ENCODE measurements at regions not wholly inside any gene's neighbourhood (a gene's known extent, or its start where the extent isn't known, plus 50 kb on each side); places are given as distances from the start of the nearest gene placed in this dataset.
"Not testable (repeated sequence)": the region's sequence is repeated elsewhere in the genome, so short reads cannot be mapped to it uniquely, and the experiment has no call there.

DNA sequence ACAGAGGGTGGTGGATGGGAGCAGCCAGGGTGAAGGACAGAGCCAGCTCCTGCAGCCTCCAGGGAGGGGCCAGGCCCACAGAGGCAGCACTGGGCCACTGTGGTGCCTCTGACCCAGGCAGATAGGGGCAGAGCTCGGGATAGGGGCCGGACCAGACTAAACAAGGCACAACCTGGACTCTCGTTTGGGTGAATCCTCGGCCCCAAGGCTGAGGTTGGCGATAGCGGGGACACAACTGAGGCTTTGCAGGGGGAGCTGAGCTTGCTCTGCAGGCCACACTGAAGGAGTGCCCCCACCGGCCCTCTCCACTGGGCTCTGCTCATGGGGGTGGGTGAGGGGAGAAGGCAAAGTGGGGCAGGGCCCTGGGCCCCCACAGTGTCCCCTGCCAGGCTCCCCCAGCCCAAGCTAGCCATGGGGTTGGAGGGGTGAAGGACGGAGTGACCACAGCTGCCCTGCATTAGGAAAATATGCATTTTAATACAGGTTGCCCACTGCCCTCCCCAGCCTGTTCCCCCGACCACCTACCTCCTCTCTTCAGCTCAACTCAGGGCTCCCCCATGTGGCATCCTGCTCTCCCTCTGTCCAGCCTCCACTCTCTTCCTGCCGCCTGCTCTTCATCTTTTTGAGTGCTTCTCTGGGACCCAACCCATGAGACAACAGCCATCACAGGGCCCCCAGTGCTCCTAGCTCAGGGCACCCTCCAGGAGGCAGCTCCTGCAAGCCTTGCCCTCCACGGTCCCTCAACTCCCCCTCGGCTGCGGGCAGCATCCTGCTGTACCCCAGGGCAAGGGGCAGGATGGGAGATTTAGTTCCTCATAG is 152.8 kb downstream of the INHBB start:
- DNase-seq (ENCODE audit: low read depth) = no peak

DNA sequence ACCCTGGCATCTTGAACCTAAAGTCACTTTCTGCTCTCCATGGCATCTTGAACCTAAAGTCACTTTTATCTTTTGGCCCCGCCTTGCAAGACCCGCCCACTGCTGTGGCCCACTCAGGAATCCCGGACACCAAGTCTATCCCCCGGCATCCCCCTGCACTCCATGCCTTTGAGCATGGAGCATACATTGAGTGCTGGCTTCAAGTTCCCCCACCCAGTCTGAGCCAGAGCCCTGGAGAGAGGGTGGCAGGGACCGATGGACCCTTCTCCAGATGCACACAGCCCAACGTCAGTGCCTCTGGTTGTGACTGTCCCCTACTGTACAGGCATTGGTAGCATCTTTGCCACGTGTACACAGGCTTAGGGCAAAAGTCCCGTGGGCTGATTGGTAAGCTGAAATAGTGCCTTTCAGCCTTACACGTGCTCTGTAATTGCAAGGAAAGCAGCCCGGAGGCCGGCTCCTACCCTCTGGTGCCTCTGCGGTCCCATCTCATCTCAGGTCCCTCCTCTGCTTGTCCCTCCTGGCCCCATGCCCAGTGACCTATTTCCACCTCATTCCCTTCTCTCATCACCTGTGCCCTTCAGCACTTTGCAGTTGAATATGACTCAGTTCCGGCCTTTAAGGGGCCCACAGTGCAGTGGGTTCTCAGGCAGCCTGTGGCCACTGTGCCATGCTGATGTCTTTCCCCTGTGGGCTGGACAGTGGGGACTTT is 154.0 kb downstream of the INHBB start:
- DNase-seq (ENCODE audit: low read depth) = no peak

DNA sequence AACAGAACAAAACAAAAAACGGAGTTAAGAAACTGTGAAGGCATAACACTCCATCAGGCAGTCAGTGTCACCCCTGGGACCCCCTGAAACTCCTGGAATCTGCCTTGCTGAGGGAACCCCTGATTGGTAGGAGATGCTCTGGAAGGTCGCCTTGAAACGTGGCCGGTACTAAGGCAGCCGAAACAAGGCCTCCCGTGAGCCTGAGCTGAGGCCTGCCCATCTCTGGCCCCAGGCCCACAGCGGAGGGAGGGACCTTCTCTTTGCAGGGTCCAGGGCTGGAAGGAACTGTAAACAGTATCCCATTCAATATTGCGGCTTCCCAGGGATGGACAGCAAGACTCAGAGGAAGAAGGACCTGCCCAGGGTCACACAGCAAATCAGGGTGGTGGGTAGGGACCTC is 155.7 kb downstream of the INHBB start:
- DNase-seq (ENCODE audit: low read depth) = no peak

DNA sequence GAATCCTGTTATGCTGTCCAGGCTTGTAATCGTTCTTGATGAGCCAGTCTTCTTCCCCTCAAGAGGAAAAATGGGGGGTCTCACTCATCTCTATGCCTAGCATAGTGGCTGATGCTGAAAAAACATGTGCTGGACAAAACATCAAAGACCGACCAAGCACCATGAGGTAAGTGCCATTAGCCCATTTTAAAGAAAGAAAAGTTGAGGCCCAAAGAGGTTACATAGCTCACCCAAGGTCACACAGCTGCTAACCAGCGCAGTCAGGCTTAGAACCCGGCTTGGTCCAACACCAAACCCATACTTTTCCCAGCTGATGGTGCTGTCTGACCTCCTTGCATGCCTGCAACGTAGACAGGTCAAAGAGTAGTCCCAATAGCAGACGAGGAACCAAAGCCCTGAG is 156.4 kb downstream of the INHBB start:
- no peak for DNase-seq (ENCODE audit: low read depth)

DNA sequence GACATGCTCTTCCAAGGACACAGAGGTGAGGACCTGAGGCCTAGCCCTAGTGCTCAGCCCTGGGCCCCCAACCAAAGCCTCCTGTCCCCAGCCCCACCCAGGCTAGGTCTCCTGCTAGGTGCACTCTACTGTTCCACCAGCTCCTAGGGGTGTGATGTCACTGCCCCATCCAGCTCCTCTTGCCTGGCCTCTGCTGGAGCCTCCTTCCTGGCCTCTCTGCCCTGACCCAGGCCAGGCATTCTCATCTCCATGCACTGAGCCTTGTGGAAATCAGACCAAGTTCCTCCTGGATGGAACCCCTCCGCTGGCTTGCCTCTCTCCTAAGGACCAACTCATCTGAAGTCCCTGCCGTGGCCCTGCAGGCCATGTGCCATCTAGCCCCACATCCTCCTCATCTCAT is 156.8 kb downstream of the INHBB start:
- DNase-seq (ENCODE audit: low read depth) = no peak

DNA sequence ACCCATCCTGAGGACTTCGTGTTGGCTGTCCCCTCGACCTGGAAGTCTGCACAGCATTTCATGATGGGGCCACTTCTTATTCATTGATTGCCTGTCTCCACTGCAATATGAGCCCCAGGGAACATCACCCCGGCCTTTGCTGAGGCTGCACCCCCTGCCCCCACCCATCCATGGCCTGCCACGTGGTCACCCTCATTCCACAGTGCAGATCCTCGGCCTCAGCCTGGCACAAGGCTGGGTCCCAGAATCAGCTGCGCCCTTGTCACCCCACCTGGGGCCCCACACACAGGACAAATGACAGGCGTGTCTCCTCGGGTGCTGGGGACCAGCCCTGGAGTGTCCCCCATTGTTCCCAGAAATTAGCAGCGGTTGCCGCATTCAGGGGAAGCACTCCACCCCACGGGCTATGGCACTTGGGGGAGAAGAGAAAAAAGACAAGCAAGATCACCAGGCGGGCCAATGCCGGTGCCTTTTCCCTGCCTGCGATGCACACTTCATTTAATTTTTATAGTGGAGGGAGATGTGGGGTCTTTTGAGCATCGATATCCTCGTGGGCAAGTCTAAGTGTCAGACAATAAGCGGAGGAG is 157.4 kb downstream of the INHBB start:
- no peak for DNase-seq (ENCODE audit: low read depth)

DNA sequence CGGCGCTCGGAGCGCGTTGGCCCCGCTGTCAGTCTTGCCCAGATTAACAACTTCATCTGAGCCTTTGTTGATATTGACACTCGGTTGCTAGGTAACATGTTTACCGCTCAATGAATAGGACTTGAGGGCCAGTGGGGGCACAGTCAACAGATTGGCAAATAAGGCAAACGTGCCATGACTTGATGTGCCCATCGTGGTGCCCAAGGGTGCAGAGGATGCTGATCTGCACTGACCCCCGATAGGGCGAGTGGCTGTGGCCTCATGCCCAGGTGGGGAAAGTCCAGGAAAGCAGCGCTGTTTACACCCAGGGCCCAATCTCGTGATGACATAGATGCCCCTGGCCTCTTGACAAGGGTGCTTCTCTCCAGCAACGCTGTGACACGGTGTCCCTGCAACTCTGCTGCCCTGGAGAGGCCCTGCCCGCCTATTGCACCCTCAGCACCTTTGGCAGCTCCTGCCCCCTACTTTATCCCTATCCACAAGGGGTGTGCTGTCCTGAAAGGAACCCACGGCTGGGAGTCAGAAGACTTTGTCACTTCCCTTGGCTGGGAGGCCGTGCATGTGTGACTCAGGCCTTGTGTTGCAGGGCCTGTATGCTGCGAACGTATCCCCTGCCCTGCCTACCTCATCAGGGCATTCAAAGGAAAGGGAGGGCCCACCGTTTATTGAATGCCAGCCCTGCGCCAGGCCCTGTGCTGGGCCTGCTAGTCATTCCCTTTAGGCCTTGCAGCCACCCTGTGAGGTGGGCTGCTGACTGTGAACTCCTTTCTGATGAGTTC is 158.0 kb downstream of the INHBB start:
- DNase-seq (ENCODE audit: low read depth) = peak; percentile 11

DNA sequence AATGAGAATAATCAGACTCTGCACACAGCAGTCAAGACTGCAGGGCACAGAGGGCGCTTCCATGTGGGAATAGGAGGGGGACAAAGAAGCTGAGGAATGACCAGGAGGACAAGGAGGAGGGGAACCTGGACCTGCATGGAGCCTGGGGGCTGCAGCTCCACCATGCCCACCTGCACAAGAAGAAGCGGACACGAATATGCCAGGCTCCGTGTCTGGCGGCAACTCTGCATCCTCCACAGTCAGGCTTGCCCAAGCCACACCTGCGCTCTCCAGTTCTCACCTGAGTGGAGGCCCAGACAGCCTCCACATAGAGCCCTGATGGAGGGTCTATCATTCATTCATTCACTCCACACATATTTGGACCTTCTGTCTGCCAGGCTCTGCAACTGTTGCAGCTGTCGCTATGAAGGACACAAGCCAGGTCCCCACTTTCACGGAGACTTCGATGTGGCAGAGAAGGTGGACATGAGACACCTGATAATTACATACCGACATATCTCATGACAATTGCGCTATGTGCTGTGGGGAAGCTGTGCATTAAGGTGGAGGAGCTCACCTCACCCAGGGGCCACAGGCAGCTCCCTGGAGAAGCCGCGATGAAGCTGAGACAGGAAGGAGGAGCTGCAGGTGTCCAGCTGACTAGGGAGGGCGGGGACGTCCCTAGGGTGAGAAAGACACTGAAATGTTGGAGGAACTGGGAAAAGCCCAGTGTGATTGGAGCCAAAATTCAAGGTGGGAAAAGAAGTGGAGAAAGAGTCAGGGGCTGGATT is 159.2 kb downstream of the INHBB start:
- no peak for DNase-seq (ENCODE audit: low read depth)

DNA sequence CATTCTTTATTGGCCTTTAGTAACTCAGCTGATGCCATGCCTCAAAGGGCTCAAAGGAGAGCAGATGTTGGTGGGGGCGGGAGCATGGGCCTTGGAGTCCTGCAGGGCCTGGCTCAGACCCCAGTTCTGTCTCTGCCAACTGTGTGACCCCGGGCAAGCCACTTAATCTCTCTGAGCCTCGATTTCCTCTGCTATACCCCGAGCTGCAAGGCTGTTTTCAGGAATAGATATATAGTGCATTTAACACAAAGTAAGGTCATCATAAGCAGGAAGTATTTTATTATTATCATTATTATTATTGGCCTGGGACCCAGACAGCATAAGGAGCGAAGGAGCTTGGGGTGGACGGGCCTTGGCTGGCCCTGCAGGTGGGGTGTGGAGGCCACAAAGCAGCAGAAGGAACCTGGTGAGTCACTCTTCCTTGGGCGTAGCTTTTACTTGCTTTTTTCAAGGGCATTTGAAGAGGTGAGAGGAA is 162.7 kb downstream of the INHBB start:
- DNase-seq (ENCODE audit: low read depth) = no peak

DNA sequence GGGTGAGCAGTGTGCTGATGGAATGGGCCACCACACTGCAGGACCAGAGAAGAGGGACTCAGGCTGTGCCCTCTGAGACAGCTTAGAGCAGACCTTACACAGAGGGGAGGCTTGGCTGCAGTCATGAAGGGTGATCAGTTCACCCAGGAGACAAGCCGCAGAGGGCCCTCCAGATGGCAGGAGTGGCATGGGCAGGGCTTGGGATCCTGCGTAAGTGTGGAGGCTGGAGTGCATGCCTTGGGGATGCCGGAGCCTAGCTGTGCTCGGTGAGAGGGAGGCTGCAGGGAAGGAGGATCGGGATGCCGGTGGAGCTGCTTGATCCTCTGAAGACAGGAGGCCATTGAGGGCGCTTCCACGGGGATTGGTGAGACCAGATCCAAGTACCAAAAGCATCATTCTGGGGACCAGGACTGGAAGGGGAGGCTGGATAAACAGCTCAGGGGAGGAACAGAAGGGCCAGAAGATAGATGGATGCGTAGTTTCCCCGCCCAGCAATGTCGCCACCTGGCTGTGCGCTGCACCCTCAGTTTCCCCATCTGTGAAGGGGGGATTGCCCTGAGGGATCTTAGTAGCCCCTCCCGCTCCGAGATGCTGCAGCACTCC is 163.4 kb downstream of the INHBB start:
- DNase-seq (ENCODE audit: low read depth) = no peak

DNA sequence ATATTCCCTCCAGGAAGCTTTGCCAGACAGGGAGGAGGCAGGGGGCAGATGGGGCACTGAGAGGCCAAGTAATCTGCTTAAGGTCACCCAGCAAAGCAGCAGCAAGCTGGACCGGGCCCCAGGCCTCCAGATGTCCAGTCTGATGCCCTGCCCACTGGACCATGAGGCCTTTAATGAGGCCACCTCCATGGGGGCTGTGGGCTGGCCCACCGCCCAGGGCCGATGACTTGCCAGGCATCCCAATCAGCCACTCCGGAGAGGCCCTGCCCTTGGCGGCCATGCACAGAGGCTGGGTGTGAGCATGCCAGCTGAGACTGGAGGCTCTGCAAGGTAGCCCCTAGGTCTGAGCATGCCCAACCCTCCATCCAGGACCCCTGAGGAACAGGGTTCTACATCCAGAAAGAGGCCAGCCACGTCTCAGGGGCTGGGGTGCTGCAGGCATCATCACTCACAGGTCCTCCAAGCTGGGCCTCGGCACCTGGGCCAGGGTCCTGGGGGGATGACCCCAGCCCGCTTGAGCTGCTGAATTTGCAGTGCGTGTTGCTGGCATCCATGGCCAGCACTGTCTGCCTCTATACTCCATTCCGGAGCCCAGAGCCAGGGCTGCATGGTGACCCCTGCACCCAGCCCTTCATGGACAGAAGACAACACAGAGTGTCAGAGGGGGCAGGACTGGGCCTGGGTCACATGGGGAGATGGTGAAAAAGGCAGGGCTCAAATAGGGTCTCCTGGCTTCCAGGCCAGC is 164.2 kb downstream of the INHBB start:
- DNase-seq (ENCODE audit: low read depth) = no peak

DNA sequence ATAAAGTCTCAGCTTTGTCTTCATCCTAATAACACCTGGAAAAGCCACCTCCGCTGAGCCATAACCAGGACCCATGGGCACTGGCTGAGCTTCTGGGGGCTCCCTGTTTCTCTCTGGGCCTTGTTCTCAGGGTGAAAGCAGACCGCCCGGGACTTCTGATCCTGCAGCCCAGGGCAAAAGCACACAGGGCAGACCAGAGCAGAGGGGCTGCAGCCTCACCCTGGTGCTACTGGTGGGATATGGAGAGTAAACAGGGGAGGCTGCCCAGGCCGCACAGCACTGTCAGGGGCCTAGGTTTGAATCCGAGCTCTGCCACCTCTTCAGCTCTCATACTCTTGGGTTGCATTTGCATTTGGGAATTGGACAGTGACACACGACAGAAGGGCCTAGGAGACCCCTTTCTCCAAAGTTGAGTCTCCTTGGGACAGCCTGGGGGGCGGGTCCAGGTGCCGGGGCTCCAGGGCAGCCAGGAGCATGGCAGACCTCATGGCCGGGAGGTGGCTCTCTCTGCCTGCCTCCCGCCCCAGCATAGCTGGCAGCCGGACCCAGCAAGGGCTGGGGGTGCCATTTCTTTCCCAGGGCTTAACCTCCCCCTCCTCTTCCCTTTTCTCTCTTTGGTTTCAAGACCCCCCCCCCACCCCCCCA is 164.9 kb downstream of the INHBB start:
- no peak for DNase-seq (ENCODE audit: low read depth)

DNA sequence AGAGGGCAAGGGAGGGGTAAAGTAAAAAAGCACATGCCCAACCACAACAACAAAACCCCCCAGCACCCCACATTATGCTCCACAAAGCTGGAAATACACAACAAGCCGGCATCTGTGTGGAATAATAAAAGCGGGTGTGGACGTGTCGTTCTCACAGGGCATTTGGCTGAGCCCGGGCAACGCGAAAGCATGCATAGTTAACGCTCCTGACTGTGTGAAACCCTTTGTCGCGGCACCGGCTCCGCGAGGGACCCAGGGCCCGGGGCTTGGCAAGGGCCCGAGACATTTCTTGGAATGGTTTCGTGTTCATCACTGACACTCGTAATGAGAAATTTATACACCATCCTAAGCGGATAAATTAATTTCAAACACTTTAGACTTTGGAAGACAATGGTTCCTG is 165.6 kb downstream of the INHBB start:
- DNase-seq (ENCODE audit: low read depth) = no peak

DNA sequence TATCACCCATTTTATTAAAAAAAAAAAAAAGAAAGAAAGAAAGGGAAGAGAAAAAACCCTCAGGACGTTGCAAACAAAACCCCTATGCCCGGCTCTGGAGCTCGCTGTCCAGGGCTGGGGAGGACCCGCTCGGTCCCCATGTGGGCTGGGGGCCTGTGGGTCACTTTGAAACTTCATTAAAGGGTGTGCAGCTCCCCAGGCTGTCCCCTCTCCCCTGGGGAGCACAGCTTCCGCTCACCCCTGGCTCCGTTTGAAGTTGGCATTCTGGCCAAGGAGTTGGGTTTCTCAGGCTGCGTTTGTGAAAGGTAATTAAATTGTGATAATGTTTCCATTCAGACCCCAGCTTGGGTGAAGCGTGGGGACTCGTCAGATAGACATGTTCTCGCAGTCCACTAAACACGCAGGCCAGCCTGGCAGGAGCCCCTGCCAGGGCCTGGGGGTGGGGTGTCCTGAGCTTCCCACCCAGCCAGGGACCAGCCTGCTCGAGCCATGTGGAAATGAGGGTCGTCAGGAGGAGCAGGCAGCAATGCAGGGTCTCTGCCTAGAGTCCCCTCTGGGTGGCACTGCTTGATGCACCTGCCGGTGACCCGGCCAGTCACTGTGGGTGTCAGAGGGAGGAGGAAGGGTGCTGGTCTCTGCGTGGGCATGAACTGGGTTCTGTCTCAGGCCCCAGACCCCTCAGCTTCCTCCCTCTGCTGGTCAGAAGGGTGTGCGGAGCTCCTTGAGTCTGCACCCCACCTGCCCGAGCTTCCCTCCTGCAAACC is 166.2 kb downstream of the INHBB start:
- no peak for DNase-seq (ENCODE audit: low read depth)

DNA sequence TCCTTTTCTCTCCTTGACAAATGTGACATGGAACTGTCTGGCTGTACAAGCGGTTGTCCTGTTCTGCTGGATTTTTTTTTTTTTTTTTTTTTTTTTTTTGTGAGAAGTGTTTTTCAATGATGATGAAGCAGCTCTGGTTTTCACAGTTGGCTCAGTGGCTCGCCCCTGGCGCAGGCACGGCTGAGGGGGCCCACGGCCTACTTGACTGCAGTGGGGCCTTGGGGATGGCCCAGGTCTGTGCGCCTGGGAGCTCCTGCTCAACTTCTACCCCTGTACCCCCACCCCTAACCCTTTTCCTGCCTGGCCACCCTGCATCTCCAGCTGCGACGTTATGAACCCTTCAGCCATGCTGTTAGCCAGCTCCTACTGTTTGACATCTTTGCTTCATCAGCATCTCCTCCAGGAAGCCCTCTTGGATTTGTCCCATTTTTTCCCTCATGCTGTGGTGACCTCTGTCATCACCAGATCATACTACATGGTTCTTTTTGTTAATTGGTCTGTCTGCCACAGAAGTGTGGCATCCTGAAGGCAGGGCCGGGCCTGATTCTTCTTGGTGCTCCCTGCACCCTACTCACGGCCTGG is 167.9 kb downstream of the INHBB start:
- no peak for DNase-seq (ENCODE audit: low read depth)

DNA sequence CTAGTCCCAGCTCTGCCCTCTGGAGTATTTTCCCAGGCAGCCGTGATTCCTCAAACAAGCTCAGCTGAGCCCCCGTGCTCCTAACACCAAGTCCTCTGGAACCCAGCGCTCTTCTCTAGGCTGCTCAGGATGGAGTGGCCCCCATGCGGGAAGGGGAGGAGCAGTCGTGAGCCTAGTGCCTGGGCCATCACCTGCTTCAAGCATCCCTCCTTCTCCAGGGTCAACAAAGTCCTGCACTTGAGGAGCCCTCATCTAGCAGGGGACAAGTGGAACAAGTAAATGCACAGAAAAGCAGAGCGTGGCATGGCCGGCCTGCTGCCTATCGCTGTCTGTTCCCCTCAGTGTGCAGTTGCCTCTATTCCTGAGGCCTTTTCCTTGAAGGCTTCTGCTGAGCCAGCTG is 168.6 kb downstream of the INHBB start:
- DNase-seq (ENCODE audit: low read depth) = no peak

DNA sequence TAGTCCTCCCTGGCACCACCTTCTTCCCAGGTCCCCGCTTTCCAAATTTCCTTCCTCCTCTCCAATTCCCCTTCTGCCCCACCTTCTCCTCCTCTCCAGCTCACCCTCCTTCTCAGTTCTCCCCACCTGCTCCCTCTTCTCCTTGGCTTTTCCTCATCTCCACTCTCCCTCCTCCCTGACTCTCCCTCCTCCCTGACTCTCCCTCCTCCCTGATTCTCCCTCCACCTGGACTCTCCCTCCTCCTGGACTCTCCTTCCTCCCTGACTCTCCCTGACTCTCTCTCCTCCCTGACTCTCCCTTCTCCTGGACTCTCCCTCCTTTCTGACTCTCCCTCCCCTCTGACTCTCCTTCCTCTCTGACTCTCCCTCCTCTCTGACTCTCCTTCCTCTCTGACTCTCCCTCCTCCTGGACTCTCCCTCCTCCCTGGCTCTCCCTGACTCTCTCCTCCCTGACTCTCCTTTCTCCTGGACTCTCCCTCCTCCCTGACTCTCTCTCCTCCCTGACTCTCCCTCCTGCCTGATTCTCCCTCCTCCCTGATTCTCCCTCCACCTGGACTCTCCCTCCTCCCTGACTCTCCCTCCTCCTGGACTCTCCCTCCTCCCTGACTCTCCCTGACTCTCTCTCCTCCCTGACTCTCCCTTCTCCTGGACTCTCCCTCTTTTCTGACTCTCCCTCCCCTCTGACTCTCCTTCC is 169.3 kb downstream of the INHBB start:
- DNase-seq (ENCODE audit: low read depth) = not testable (repeated sequence)

Data from fibroblast of gingiva (primary cell).